ENCODE measurements at regions not wholly inside any gene's neighbourhood (a gene's known extent, or its start where the extent isn't known, plus 50 kb on each side); places are given as distances from the start of the nearest gene placed in this dataset.
A peak's percentile ranks its signal among the peaks of the same experiment; 100 is the strongest.

DNA sequence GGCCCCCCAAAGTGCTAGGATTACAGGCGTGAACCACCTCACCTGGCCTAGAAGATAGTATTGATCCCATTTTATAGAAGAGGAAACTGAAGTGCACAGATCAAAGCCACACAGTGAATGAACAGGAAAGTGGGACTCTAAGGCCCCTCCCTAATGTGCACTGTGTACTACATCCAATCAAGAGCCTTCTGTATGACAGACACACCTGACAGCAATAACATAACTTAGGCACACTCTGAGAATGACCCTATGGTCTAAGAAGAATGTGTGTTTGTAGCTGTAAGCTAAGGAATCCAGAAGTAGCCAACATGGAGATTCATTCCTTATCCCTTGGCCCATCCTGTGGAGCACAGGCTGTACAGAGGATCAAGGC, 271.2 kb downstream of the SMARCA2 start:
- Histone ChIP-seq H3K9me3 (no peaks in the 10 kb centered on the region), H3K4me1 (peaks cover 0 to 7% (median 0%) of the 10 kb centered on the region in 4 donors), H3K27me3 (no peaks in the 10 kb centered on the region), H3K27ac (no peak overlapping the region), H3K36me3 (no peaks in the 10 kb centered on the region), H3K4me3 (no peak overlapping the region)
- TF ChIP-seq POLR2AphosphoS5 (IDR thresholded peaks at IDR 0.05) (no peak), CTCF (IDR thresholded peaks at IDR 0.05) (no peak), EP300 (IDR thresholded peaks at IDR 0.05) (no peak), POLR2A (IDR thresholded peaks at IDR 0.05) (no peak)
- ATAC-seq (ENCODE audit: low FRiP score in 2 of 2) (no peak), DNase-seq (no peak)
- WGBS, 2 donors: 91 to 100% methylated on average over 1 of the region's 1 CpG

DNA sequence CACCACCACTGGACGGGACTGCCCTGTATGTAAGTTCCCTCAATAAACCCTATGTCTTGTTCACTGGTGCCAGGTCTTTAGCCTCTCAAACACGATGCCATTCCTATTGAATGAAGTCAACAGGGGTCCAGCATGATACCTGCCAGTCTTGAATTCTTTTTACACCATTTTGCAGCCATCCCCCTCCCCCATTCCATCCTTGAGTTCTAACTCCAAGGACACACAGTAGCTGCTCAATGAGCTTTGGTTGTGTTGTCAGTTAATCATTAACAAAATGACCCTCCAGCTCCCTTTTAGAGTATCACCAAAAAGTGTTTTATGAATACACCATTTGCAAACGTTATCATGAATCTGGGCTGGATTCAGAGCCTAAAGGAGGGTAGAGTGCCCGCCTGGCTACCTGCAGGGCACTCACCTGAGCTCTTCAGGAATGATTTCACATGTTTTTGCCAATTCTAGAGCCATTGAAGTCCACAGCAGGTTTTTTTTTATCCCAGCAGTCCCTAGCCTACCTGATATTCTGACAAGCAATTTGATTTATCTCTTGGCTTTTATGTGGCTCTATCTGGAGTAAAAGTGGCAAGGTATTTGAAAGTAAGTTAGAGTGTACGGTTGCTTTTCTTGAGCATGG, 271.8 kb downstream of the SMARCA2 start:
- H3K36me3 ChIP-seq: no peaks in the 10 kb centered on the region
- WGBS, 2 donors: 51 to 60% methylated on average over 5 of the region's 5 CpGs
- H3K4me1 ChIP-seq: peaks cover 0 to 7% (median 0%) of the 10 kb centered on the region in 4 donors
- H3K9me3 ChIP-seq: no peaks in the 10 kb centered on the region
- DNase-seq: no peak
- no peaks in the 10 kb centered on the region for H3K27me3 ChIP-seq
- no peak overlapping the region for H3K4me3 ChIP-seq
- TF ChIP-seq POLR2AphosphoS5 (IDR thresholded peaks at IDR 0.05) (no peak), EP300 (IDR thresholded peaks at IDR 0.05) (no peak), POLR2A (IDR thresholded peaks at IDR 0.05) (no peak), CTCF (IDR thresholded peaks at IDR 0.05) (no peak)
- no peak overlapping the region for H3K27ac ChIP-seq
- peak in 1 of 2 donors; percentile 39 for ATAC-seq (ENCODE audit: low FRiP score in 2 of 2)

- no peak for TF ChIP-seq CTCF (IDR thresholded peaks at IDR 0.05)
- no peak for TF ChIP-seq EP300 (IDR thresholded peaks at IDR 0.05)
- TF ChIP-seq POLR2AphosphoS5 (IDR thresholded peaks at IDR 0.05): no peak
- no peak for TF ChIP-seq POLR2A (IDR thresholded peaks at IDR 0.05)
- Histone ChIP-seq H3K27me3 (no peaks in the 10 kb centered on the region), H3K4me3 (no peak overlapping the region), H3K27ac (no peak overlapping the region), H3K36me3 (no peaks in the 10 kb centered on the region), H3K9me3 (no peaks in the 10 kb centered on the region), H3K4me1 (peaks cover 0 to 10% (median 0%) of the 10 kb centered on the region in 4 donors)
- WGBS, 2 donors: 90 to 97% methylated on average over 7 of the region's 7 CpGs
- peak in 1 of 2 donors; percentile 11 for DNase-seq
- ATAC-seq (ENCODE audit: low FRiP score in 2 of 2): no peak
These were observed 273.2 kb downstream of the SMARCA2 start for GRCh38 chr9:2288309-2288708.

GRCh38 chr9:2289263-2289662, 274.1 kb downstream of the SMARCA2 start:
- H3K27me3 ChIP-seq: no peaks in the 10 kb centered on the region
- peaks cover 0 to 10% (median 0%) of the 10 kb centered on the region in 4 donors for H3K4me1 ChIP-seq
- TF ChIP-seq POLR2AphosphoS5 (IDR thresholded peaks at IDR 0.05): no peak
- no peak for TF ChIP-seq POLR2A (IDR thresholded peaks at IDR 0.05)
- no peak for TF ChIP-seq EP300 (IDR thresholded peaks at IDR 0.05)
- no peak for TF ChIP-seq CTCF (IDR thresholded peaks at IDR 0.05)
- no peaks in the 10 kb centered on the region for H3K9me3 ChIP-seq
- H3K27ac ChIP-seq: no peak overlapping the region
- DNase-seq (no peak), ATAC-seq (ENCODE audit: low FRiP score in 2 of 2) (peak in 1 of 2 donors; percentile 5)
- WGBS, 2 donors: 85 to 88% methylated on average over 4 of the region's 4 CpGs
- H3K36me3 ChIP-seq: no peaks in the 10 kb centered on the region
- H3K4me3 ChIP-seq: no peak overlapping the region

GRCh38 chr9:2290382-2290781, 275.2 kb downstream of the SMARCA2 start:
- no peak overlapping the region for H3K4me3 ChIP-seq
- peaks cover 0 to 10% (median 0%) of the 10 kb centered on the region in 4 donors for H3K4me1 ChIP-seq
- TF ChIP-seq POLR2AphosphoS5 (IDR thresholded peaks at IDR 0.05) (no peak), CTCF (IDR thresholded peaks at IDR 0.05) (no peak), POLR2A (IDR thresholded peaks at IDR 0.05) (no peak), EP300 (IDR thresholded peaks at IDR 0.05) (no peak)
- 52 to 80% methylated on average over 1 of the region's 1 CpG for WGBS, 2 donors
- no peaks in the 10 kb centered on the region for H3K36me3 ChIP-seq
- no peak overlapping the region for H3K27ac ChIP-seq
- DNase-seq (no peak), ATAC-seq (ENCODE audit: low FRiP score in 2 of 2) (no peak)
- no peaks in the 10 kb centered on the region for H3K27me3 ChIP-seq
- no peaks in the 10 kb centered on the region for H3K9me3 ChIP-seq

Measured in upper lobe of left lung (tissue), 6 donors.